ENCODE measurements at regions not wholly inside any gene's neighbourhood (a gene's known extent, or its start where the extent isn't known, plus 50 kb on each side); places are given as distances from the start of the nearest gene placed in this dataset.

- POLR2A ChIA-PET: no interaction called here
- CTCF ChIA-PET: no interaction called here
- H3K9me3 ChIP-seq (ENCODE audit: control insufficient read depth, insufficient read depth, low read depth, low read length): no peaks in the 10 kb centered on the region
- BruUV-seq (replicated peaks): no TSS peak
- no peaks in the 10 kb centered on the region for H3K36me3 ChIP-seq (ENCODE audit: control insufficient read depth, insufficient read depth, low read length)
- H3K4me1 ChIP-seq (ENCODE audit: control insufficient read depth, insufficient read depth, low read length): no peaks in the 10 kb centered on the region
- no peak overlapping the region for H3K27ac ChIP-seq (ENCODE audit: low read length)
- DNase-seq (ENCODE audit: low read depth, low spot score) (no peak), ATAC-seq (no peak)
- intact Hi-C loops (cut with micrococcal nuclease; ENCODE audit: unreplicated experiment): no loop called here
- H3K4me3 ChIP-seq (ENCODE audit: low read depth in 2 of 2, low read length in 2 of 2): no peak overlapping the region
- in situ Hi-C loops (cut with HindIII; ENCODE audit: low pct_unique_long_range_greater_than_20kb, low sequenced_read_pairs): no loop called here
- TF ChIP-seq POLR2AphosphoS5 (IDR thresholded peaks at IDR 0.05; ENCODE audit: low read depth, low read length): no peak
- TF ChIP-seq REST (IDR thresholded peaks at IDR 0.05; ENCODE audit: insufficient read depth in 1 of 2, low read depth in 2 of 2, low read length in 1 of 2): no peak
- no peak for TF ChIP-seq CTCF (IDR thresholded peaks at IDR 0.05)
- TF ChIP-seq TCF7L2 (IDR thresholded peaks at IDR 0.05; ENCODE audit: low read depth, low read length): no peak
- TF ChIP-seq SIN3A (IDR thresholded peaks at IDR 0.05; ENCODE audit: borderline replicate concordance, insufficient read depth, low read depth, low read length): no peak
- peaks cover under 1% of the 10 kb centered on the region; the same call in 1 of the 2 replicates for H3K27me3 ChIP-seq (ENCODE audit: control insufficient read depth, insufficient read depth, low read length)
Measured at GRCh38 chr20:60869087-60869486, 383.0 kb upstream of the CDH4 start.

GRCh38 chr20:60869625-60870024 is 382.4 kb upstream of the CDH4 start:
- no peak for ATAC-seq
- in situ Hi-C loops (cut with HindIII; ENCODE audit: low pct_unique_long_range_greater_than_20kb, low sequenced_read_pairs) (no loop called here), intact Hi-C loops (cut with micrococcal nuclease; ENCODE audit: unreplicated experiment) (no loop called here)
- Histone ChIP-seq H3K4me3 (ENCODE audit: low read depth in 2 of 2, low read length in 2 of 2) (no peak overlapping the region), H3K4me1 (ENCODE audit: control insufficient read depth, insufficient read depth, low read length) (no peaks in the 10 kb centered on the region), H3K27me3 (ENCODE audit: control insufficient read depth, insufficient read depth, low read length) (no peaks in the 10 kb centered on the region; the same call in 1 of the 2 replicates), H3K9me3 (ENCODE audit: control insufficient read depth, insufficient read depth, low read depth, low read length) (no peaks in the 10 kb centered on the region), H3K36me3 (ENCODE audit: control insufficient read depth, insufficient read depth, low read length) (no peaks in the 10 kb centered on the region), H3K27ac (ENCODE audit: low read length) (no peak overlapping the region)
- no TSS peak for BruUV-seq (replicated peaks)
- POLR2A ChIA-PET: no interaction called here
- CTCF ChIA-PET: no interaction called here
- DNase-seq (ENCODE audit: low read depth, low spot score): no peak
- TF ChIP-seq REST (IDR thresholded peaks at IDR 0.05; ENCODE audit: insufficient read depth in 1 of 2, low read depth in 2 of 2, low read length in 1 of 2) (no peak), TCF7L2 (IDR thresholded peaks at IDR 0.05; ENCODE audit: low read depth, low read length) (no peak), SIN3A (IDR thresholded peaks at IDR 0.05; ENCODE audit: borderline replicate concordance, insufficient read depth, low read depth, low read length) (no peak), CTCF (IDR thresholded peaks at IDR 0.05) (no peak), POLR2AphosphoS5 (IDR thresholded peaks at IDR 0.05; ENCODE audit: low read depth, low read length) (no peak)

Data from Panc1 (cell line).